K562 (cell line): ENCODE measurements at regions not wholly inside any gene's neighbourhood (a gene's known extent, or its start where the extent isn't known, plus 50 kb on each side); places are given as distances from the start of the nearest gene placed in this dataset.

Experiments
- ATAC-seq: fragments of 200-7000 bp; cut with Tn5 transposase; 3 replicates; pipeline ENCODE4 v1.9.1; 2020; ENCODE audit warnings: moderate library complexity
- BruUV-seq: library from RNA; stranded (reverse); fragments of 400-500 nt; replicated peaks from 2 replicates; lab custom pipeline; 2021; lab: Mats Ljungman, UMichigan
- CTCF ChIA-PET: fragments of 300-600 bp; formaldehyde crosslinking; extraction: SDS; loops from one replicate; lab custom pipeline; 2021; ENCODE audit warnings: low intra/inter-chr PET ratio; lab: Yijun Ruan, JAX
- POLR2A ChIA-PET: fragments of 300-600, 350-650 bp; sonication (Branson Sonifier 250); formaldehyde crosslinking; extraction: SDS; loops from one replicate; lab custom pipeline; 2021; ENCODE audit warnings: antibody characterized with exemption, inconsistent platforms; lab: Yijun Ruan, JAX
- DNase-seq, 4 experiments: peaks; one replicate each; pipeline versions ENCODE4 v3.0.0 to v3.0.0-alpha.2; 2011 to 2018; ENCODE audit warnings: low spot score in 3 of 4, mixed read lengths in 3 of 4; ENCODE audit errors: extremely low read depth in 1 of 4
- FAIRE-seq: peaks from 2 replicates; lab custom pipeline; 2011; peaks lifted over from hg19 to GRCh38; lab: Jason Lieb, UNC
- H2AFZ ChIP-seq: 2 replicates; pipeline ENCODE4 v1.6.0; 2011; ENCODE audit warnings: low read depth, low read length, control low read depth, inconsistent platforms
- H3K27ac ChIP-seq: fragments of 200-600 bp; 3 replicates; pipeline ENCODE4 v1.8.0; 2011; ENCODE audit warnings: low read depth, mild to moderate bottlenecking, control low read depth, inconsistent platforms, low read length, moderate library complexity, mixed read lengths; ENCODE audit errors: extremely low read depth
- H3K27me3 ChIP-seq, 2 experiments: fragments of 300-600 bp in 1 of 2; 2 replicates in 1 of 2; 3 replicates in 1 of 2; pipeline versions ENCODE4 v1.6.0 to v1.8.0; 2011; ENCODE audit warnings: inconsistent platforms in 2 of 2, low read length in 2 of 2, mild to moderate bottlenecking in 1 of 2, mixed read lengths in 1 of 2, moderate library complexity in 1 of 2; ENCODE audit not compliant: control insufficient read depth in 2 of 2, insufficient read depth in 2 of 2
- H3K36me3 ChIP-seq: fragments of 300-600 bp; 3 replicates; pipeline ENCODE4 v1.8.0; 2011; ENCODE audit warnings: mild to moderate bottlenecking, low read length, inconsistent platforms; ENCODE audit not compliant: control insufficient read depth, insufficient read depth
- H3K4me1 ChIP-seq, 2 experiments: fragments of 200-600 bp in 1 of 2; replicated peaks in 1 of 2; 2 replicates in 1 of 2; 3 replicates in 1 of 2; pipeline versions ENCODE4 v1.5.1 to v1.8.0; 2011; ENCODE audit warnings: inconsistent platforms in 2 of 2, low read length in 2 of 2, mild to moderate bottlenecking in 1 of 2, mixed read lengths in 1 of 2, moderate library complexity in 1 of 2; ENCODE audit not compliant: control insufficient read depth in 2 of 2, insufficient read depth in 2 of 2
- H3K4me2 ChIP-seq: 2 replicates; pipeline ENCODE4 v1.6.1; 2011; ENCODE audit warnings: low read length, control low read depth, inconsistent platforms, mixed read lengths; ENCODE audit not compliant: insufficient read depth
- H3K4me3 ChIP-seq: fragments of 200-600 bp; sonication (generic), shearing (Covaris generic); 2 replicates; pipeline ENCODE4 v1.5.1; 2016; ENCODE audit warnings: control low read depth, inconsistent platforms
- H3K79me2 ChIP-seq: fragments of 200-600 bp; 3 replicates; pipeline ENCODE4 v1.8.0; 2011; ENCODE audit warnings: low read length, inconsistent platforms; ENCODE audit not compliant: control insufficient read depth, insufficient read depth
- H3K9ac ChIP-seq, 2 experiments: 2 replicates each; pipeline versions ENCODE4 v1.6.0 to v1.6.1; 2011; ENCODE audit warnings: low read depth in 2 of 2, low read length in 2 of 2, control low read depth in 1 of 2, inconsistent platforms in 1 of 2, mild to moderate bottlenecking in 1 of 2, mixed read lengths in 1 of 2; ENCODE audit not compliant: insufficient read depth in 1 of 2
- H3K9me1 ChIP-seq: one replicate; pipeline ENCODE4 v1.6.0; 2011; ENCODE audit warnings: inconsistent platforms, mild to moderate bottlenecking, low read length, moderate library complexity; ENCODE audit not compliant: control insufficient read depth, insufficient read depth
- H3K9me3 ChIP-seq: replicated peaks from 2 replicates; pipeline ENCODE4 v1.5.1; 2011; ENCODE audit warnings: low read depth, low read length, inconsistent platforms; ENCODE audit not compliant: control insufficient read depth, insufficient read depth
- H4K20me1 ChIP-seq: replicated peaks from 2 replicates; pipeline ENCODE4 v1.6.1; 2011; ENCODE audit warnings: low read length, inconsistent platforms, mixed read lengths; ENCODE audit not compliant: control insufficient read depth, insufficient read depth
- ATF1 ChIP-seq, 2 experiments: fragments of 450-650 bp in 1 of 2; IDR thresholded peaks; 2 replicates each; pipeline ENCODE4 v1.6.1; 2016; ENCODE audit warnings: missing compliant biosample characterization in 1 of 2, missing genetic modification characterization in 1 of 2
- CHD2 ChIP-seq: IDR thresholded peaks from 2 replicates; pipeline ENCODE4 v1.6.1; 2011; ENCODE audit warnings: low read depth, low read length
- NCOA6 ChIP-seq: fragments of 450-650 bp; IDR thresholded peaks from 2 replicates; pipeline ENCODE4 v1.6.1; 2017; ENCODE audit warnings: mild to moderate bottlenecking
- NELFE ChIP-seq: IDR thresholded peaks from 2 replicates; pipeline ENCODE4 v1.6.1; 2011; ENCODE audit warnings: mild to moderate bottlenecking; ENCODE audit not compliant: insufficient read depth, insufficient read length
- SIN3A ChIP-seq, 2 experiments: fragments of 150-350 bp in 1 of 2; IDR thresholded peaks; 2 replicates each; pipeline ENCODE4 v1.6.1; 2011 to 2016; ENCODE audit warnings: borderline replicate concordance in 2 of 2, low read depth in 2 of 2, low read length in 2 of 2, mild to moderate bottlenecking in 2 of 2, moderate library complexity in 2 of 2; ENCODE audit not compliant: control insufficient read depth in 1 of 2
- XRCC4 ChIP-seq: IDR thresholded peaks from one replicate; pipeline ENCODE4 v1.6.1; 2011; ENCODE audit not compliant: insufficient read depth, insufficient read length; ENCODE audit errors: extremely low read depth
- ZBTB33 ChIP-seq: sonication (generic); formaldehyde crosslinking; IDR thresholded peaks from 2 replicates; pipeline ENCODE4 v1.8.1; 2023; ENCODE audit warnings: mild to moderate bottlenecking, missing genetic modification reagents
- ZFP30 ChIP-seq: fragments of 250-450 bp; sonication (Bioruptor Pico); IDR thresholded peaks from 2 replicates; pipeline ENCODE4 v1.8.0; 2022; ENCODE audit warnings: moderate library complexity, mild to moderate bottlenecking, inconsistent platforms, borderline replicate concordance
- ZNF23 ChIP-seq: fragments of 250-450 bp; sonication (Bioruptor Pico); IDR thresholded peaks from 2 replicates; pipeline ENCODE4 v1.4.0; 2020; ENCODE audit warnings: mild to moderate bottlenecking
- ZNF511 ChIP-seq: sonication (generic); formaldehyde crosslinking; IDR thresholded peaks from 2 replicates; pipeline ENCODE4 v1.8.0; 2022; ENCODE audit warnings: mild to moderate bottlenecking, missing genetic modification reagents
- ZNF79 ChIP-seq: fragments of 250-450 bp; sonication (Bioruptor Pico); IDR thresholded peaks from 2 replicates; pipeline ENCODE4 v1.4.0; 2020; ENCODE audit warnings: low read depth, mild to moderate bottlenecking, moderate library complexity
- in situ Hi-C: fragments of 300-500 bp; cut with MboI; formaldehyde crosslinking; loops from 4 replicates; pipeline ENCODE4 v1.15.0; 2018; ENCODE audit warnings: inconsistent platforms, mixed read lengths
- intact Hi-C: fragments of 100-400 bp; cut with micrococcal nuclease; formaldehyde crosslinking; loops from 2 replicates; pipeline ENCODE4 v1.14.2; 2022

DNA sequence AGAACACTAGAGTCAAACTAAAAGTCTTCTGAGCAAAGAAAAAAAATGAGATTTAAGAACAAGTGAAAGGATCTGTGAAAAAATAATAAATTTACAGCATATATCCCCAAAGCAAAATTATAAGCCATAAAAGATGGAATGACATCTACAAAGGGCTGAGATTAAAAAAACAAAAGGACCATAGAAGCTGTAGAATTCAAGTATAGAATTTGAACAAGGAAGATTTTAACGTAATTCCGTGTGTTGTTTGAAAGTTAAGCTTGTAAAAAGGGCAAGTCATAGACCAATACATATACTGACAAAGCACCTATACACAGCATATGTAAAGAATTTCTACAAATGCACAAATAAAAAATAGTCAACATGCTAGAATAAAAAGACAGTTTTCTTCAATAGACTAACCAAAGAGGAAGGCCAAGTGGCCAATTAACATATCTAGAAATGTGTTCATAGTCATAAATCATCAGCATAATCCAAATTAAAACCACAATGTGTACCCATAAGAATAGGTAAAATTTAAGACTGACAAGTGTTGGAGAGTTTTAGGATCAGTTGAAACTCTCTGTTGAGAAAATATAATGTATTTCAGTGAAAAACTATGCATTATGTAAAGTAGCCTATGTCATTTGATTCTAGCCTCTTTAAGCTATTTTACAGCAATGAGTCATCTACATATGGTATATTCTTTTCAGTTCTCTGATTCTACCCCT lies 674.9 kb downstream of the OLFM4 start (continued):
- TF ChIP-seq NELFE (no peak), ZBTB33 (no peak), ZNF511 (CRISPR knock-in tag) (no peak), XRCC4 (no peak), ZNF23 (no peak), ATF1 (CRISPR knock-in tag; IDR thresholded peaks at IDR 0.05) (no peak), ATF1 (tag; IDR thresholded peaks at IDR 0.05) (no peak), ZFP30 (CRISPR knock-in tag) (no peak)

GRCh38 chr13:53719281-53719680 lies 690.7 kb downstream of the OLFM4 start:
- no peak overlapping the region for H3K9ac ChIP-seq
- intact Hi-C loops = no loop called here
- H3K9me3 ChIP-seq = no peaks in the 10 kb centered on the region
- ChIA-PET POLR2A (no interaction called here), CTCF (no interaction called here)
- H2AFZ ChIP-seq = no peak overlapping the region
- no peaks in the 10 kb centered on the region for H3K4me1 ChIP-seq
- no peak overlapping the region for H3K4me2 ChIP-seq
- H3K4me3 ChIP-seq = no peak overlapping the region
- ATAC-seq = no peak
- DNase-seq = no peak
- in situ Hi-C loops = no loop called here
- no peak for FAIRE-seq
- no peaks in the 10 kb centered on the region for H3K79me2 ChIP-seq
- no peaks in the 10 kb centered on the region for H4K20me1 ChIP-seq
- TF ChIP-seq NCOA6 (no peak), SIN3A (IDR thresholded peaks at IDR 0.05; ENCODE audit: borderline replicate concordance in 2 of 2, control insufficient read depth in 1 of 2, low read depth in 2 of 2, low read length in 2 of 2) (no peak), ZNF79 (no peak), CHD2 (no peak)
- no peaks in the 10 kb centered on the region for H3K9me1 ChIP-seq
- no TSS peak for BruUV-seq
- no peaks in the 10 kb centered on the region for H3K36me3 ChIP-seq
- H3K27me3 ChIP-seq = no peaks in the 10 kb centered on the region
- H3K27ac ChIP-seq = no peak overlapping the region
